ENCODE measurements at regions not wholly inside any gene's neighbourhood (a gene's known extent, or its start where the extent isn't known, plus 50 kb on each side); places are given as distances from the start of the nearest gene placed in this dataset.

DNA sequence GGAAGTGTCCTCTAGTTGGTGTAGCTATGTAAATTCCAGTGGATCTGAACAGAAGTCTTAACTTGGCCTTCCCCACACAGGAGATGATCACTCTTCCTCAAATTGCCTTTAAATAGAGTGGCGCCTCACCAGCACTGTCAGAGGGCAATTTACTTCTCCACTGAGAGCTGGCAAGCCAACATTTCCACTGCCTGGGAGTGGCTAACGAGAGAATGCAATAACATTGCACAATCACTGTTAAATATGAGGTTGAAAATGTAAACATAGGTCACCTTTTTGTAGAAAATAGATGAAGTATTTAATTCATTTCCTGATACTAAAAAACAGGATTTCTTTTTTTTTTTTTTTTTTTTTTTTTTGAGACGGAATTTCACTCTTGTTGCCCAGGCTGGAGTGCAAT, 55.4 kb upstream of the UBL3 start:
- H3K36me3 ChIP-seq (ENCODE audit: control insufficient read depth, insufficient read depth, low read length), result no peaks in the 10 kb centered on the region
- H3K9me3 ChIP-seq (ENCODE audit: control insufficient read depth, low read length), result no peaks in the 10 kb centered on the region
- peaks cover 9% of the 10 kb centered on the region for H3K4me1 ChIP-seq (ENCODE audit: control insufficient read depth, insufficient read depth, low read length, poor library complexity, severe bottlenecking)
- no peaks in the 10 kb centered on the region for H3K27me3 ChIP-seq (replicated peaks; ENCODE audit: control insufficient read depth, insufficient read depth, low read length, poor library complexity, severe bottlenecking)
- no peak overlapping the region for H3K4me3 ChIP-seq (ENCODE audit: insufficient read depth, low read depth, low read length, poor library complexity, severe bottlenecking)
- no peak for DNase-seq
- no peak overlapping the region for H3K27ac ChIP-seq (ENCODE audit: insufficient read depth, low read length, poor library complexity, severe bottlenecking)

- H3K9me3 ChIP-seq (ENCODE audit: control insufficient read depth, low read length), result no peaks in the 10 kb centered on the region
- no peak overlapping the region for H3K27ac ChIP-seq (ENCODE audit: insufficient read depth, low read length, poor library complexity, severe bottlenecking)
- no peaks in the 10 kb centered on the region for H3K36me3 ChIP-seq (ENCODE audit: control insufficient read depth, insufficient read depth, low read length)
- no peak for DNase-seq
- H3K27me3 ChIP-seq (replicated peaks; ENCODE audit: control insufficient read depth, insufficient read depth, low read length, poor library complexity, severe bottlenecking), result no peaks in the 10 kb centered on the region
- H3K4me3 ChIP-seq (ENCODE audit: insufficient read depth, low read depth, low read length, poor library complexity, severe bottlenecking), result no peak overlapping the region
- H3K4me1 ChIP-seq (ENCODE audit: control insufficient read depth, insufficient read depth, low read length, poor library complexity, severe bottlenecking), result peaks cover 9% of the 10 kb centered on the region
These were observed 53.6 kb upstream of the UBL3 start for GRCh38 chr13:29903996-29904395.

DNA sequence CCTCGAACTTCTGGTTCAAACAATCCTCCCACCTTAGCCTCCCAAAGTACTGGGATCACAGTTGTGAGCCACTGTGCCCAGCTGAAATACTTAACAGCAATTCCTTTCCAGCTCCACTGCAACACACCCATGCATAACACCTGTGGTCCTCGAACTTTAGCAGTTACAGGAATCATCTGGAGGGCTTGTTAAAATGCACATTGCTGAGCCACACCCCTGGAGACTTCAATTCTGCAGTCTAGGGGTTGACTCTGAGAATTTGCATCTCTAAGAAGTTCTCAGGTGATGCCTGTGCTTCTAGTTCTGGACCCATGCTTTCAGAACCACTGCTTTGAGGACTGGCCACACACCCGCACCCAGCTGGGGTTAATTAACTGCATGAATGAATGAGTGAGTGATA, 53.1 kb upstream of the UBL3 start:
- Histone ChIP-seq H3K36me3 (ENCODE audit: control insufficient read depth, insufficient read depth, low read length) (no peaks in the 10 kb centered on the region), H3K4me3 (ENCODE audit: insufficient read depth, low read depth, low read length, poor library complexity, severe bottlenecking) (no peak overlapping the region), H3K9me3 (ENCODE audit: control insufficient read depth, low read length) (no peaks in the 10 kb centered on the region), H3K4me1 (ENCODE audit: control insufficient read depth, insufficient read depth, low read length, poor library complexity, severe bottlenecking) (peaks cover 9% of the 10 kb centered on the region), H3K27ac (ENCODE audit: insufficient read depth, low read length, poor library complexity, severe bottlenecking) (no peak overlapping the region), H3K27me3 (replicated peaks; ENCODE audit: control insufficient read depth, insufficient read depth, low read length, poor library complexity, severe bottlenecking) (no peaks in the 10 kb centered on the region)
- no peak for DNase-seq

GRCh38 chr13:29902632-29903305, 52.4 kb upstream of the UBL3 start:
- peak overlapping the region; percentile 39 for H3K27ac ChIP-seq (ENCODE audit: insufficient read depth, low read length, poor library complexity, severe bottlenecking)
- H3K4me1 ChIP-seq (ENCODE audit: control insufficient read depth, insufficient read depth, low read length, poor library complexity, severe bottlenecking), result peaks cover 9% of the 10 kb centered on the region
- H3K9me3 ChIP-seq (ENCODE audit: control insufficient read depth, low read length), result no peaks in the 10 kb centered on the region
- no peaks in the 10 kb centered on the region for H3K36me3 ChIP-seq (ENCODE audit: control insufficient read depth, insufficient read depth, low read length)
- H3K4me3 ChIP-seq (ENCODE audit: insufficient read depth, low read depth, low read length, poor library complexity, severe bottlenecking), result peak overlapping the region; percentile 39
- DNase-seq, result no peak
- no peaks in the 10 kb centered on the region for H3K27me3 ChIP-seq (replicated peaks; ENCODE audit: control insufficient read depth, insufficient read depth, low read length, poor library complexity, severe bottlenecking)

DNA sequence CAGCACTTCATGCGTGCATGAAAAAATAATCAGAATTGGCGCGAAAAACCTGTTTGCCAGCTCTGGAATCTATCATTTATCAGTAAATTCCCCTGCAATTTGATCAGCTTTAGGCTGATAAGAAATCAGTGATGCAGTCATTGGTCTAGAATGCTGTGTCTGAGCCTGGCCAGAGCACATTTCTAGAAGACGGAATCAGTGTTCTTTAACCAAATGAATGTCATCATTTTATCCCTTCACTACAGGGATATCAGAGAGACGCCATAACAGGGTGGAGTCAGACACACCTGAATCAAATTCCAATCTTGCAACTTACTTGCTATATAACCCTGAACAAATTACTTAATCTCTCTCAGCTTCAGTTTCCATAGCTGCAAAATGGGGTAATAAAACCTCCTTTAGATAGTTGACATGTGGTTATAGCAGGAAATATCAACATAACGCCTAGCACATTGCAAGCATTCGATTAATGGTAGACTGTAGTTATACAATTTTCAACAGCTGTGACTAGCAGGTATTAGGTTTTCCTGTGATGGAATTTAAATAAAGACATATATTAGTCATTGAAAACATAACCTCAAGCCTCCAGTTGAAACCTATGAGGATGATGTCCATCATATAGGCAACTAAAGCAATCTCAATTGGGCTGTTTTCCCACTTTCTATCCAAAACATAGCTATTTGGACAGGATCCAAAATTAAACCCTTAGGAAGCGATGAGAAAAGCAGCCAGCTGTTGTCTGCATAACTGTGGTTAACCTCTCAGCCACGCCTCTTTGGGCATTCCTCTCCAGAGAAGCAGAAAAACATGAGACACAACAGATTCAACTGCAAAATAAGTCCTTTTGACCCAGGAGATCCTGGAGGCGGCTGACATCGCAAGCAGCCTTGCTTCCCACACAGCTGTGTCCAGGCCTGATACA, 51.6 kb upstream of the UBL3 start:
- peak overlapping the region; percentile 39 for H3K27ac ChIP-seq (ENCODE audit: insufficient read depth, low read length, poor library complexity, severe bottlenecking)
- H3K9me3 ChIP-seq (ENCODE audit: control insufficient read depth, low read length), result no peaks in the 10 kb centered on the region
- peak overlapping the region; percentile 39 for H3K4me3 ChIP-seq (ENCODE audit: insufficient read depth, low read depth, low read length, poor library complexity, severe bottlenecking)
- no peaks in the 10 kb centered on the region for H3K36me3 ChIP-seq (ENCODE audit: control insufficient read depth, insufficient read depth, low read length)
- DNase-seq, result peak in 2 of 3 donors; percentile 6 to 18
- H3K4me1 ChIP-seq (ENCODE audit: control insufficient read depth, insufficient read depth, low read length, poor library complexity, severe bottlenecking), result peaks cover 9% of the 10 kb centered on the region
- no peaks in the 10 kb centered on the region for H3K27me3 ChIP-seq (replicated peaks; ENCODE audit: control insufficient read depth, insufficient read depth, low read length, poor library complexity, severe bottlenecking)
